22Rv1 (cell line): ENCODE measurements at regions not wholly inside any gene's neighbourhood (a gene's known extent, or its start where the extent isn't known, plus 50 kb on each side); places are given as distances from the start of the nearest gene placed in this dataset.

Experiments
- H3K27ac ChIP-seq: fragments of 450-650 bp; 2 replicates; pipeline ENCODE4 v1.5.1; 2017
- ZFX ChIP-seq: fragments of 450-650 bp; IDR thresholded peaks from 2 replicates; pipeline ENCODE4 v1.6.1; 2017; ENCODE audit warnings: antibody characterized with exemption, borderline replicate concordance
- TF ChIP-seq, protein P1 (sequence below): fragments of 450-650 bp; IDR thresholded peaks from 2 replicates; pipeline ENCODE4 v1.5.1; 2017; ENCODE audit warnings: mild to moderate bottlenecking

DNA sequence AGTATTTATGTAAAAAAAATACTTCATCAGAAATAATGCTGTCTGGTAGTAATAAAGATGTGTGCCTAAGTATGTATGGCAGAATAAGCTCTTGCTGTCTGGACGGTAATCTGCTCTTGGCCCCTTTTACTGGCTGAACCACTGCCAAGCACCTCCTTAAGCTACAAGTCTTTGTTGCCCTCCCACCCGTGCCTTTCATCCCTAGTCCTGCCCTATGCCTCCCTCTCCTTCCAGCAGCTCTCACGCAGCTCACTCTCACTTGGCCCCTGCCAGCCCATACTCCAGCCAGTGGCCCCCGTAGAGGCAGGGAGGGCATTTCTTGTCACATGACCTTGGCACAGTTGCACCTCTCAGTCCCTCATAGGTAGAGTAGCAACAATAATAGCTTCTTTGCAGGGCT, 54.5 kb upstream of the NPAS2 start:
- TF ChIP-seq, protein P1, sequence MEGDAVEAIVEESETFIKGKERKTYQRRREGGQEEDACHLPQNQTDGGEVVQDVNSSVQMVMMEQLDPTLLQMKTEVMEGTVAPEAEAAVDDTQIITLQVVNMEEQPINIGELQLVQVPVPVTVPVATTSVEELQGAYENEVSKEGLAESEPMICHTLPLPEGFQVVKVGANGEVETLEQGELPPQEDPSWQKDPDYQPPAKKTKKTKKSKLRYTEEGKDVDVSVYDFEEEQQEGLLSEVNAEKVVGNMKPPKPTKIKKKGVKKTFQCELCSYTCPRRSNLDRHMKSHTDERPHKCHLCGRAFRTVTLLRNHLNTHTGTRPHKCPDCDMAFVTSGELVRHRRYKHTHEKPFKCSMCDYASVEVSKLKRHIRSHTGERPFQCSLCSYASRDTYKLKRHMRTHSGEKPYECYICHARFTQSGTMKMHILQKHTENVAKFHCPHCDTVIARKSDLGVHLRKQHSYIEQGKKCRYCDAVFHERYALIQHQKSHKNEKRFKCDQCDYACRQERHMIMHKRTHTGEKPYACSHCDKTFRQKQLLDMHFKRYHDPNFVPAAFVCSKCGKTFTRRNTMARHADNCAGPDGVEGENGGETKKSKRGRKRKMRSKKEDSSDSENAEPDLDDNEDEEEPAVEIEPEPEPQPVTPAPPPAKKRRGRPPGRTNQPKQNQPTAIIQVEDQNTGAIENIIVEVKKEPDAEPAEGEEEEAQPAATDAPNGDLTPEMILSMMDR = no peak
- TF ChIP-seq ZFX = no peak
- H3K27ac ChIP-seq = no peak overlapping the region

DNA sequence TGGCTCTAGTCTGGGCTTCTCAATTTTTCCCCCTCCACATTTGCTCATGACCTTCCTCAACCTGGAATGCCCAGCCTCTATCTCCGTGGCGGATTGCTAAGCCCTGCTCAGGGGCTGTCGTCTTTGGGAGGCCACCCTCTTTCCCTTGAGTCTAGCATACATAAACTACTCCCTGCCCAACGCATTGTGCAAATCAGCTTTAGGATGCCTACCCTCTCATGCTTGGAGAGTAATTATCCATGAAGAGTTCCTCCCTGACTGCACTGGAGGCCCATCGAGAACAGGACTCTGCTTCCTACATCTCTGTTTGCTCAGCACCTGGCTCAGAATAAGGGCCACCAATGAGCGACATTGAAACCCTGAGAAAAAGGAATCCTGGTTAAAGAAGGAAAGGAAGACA, 53.7 kb upstream of the NPAS2 start:
- no peak overlapping the region for H3K27ac ChIP-seq
- no peak for TF ChIP-seq ZFX
- TF ChIP-seq, protein P1 = no peak

DNA sequence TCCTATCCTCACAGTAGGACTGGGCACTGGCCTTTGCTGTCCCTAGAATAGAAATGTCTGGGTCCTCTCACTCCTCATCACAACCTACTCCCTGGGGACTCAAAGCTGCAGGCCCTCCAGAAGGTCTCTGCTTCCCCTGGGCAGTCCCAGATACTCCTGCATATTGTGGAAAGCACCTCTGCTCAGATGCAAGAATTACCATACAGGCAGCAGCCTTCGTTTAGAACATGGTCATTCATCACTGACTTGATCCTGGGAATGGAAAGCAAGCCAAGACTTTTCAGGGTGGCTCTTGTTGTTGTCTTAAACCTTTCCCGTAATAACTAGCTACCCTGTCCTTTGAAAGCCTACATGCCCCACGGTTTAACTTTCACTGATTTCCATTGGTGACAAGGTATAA, 53.1 kb upstream of the NPAS2 start:
- TF ChIP-seq ZFX = no peak
- TF ChIP-seq, protein P1 = no peak

DNA sequence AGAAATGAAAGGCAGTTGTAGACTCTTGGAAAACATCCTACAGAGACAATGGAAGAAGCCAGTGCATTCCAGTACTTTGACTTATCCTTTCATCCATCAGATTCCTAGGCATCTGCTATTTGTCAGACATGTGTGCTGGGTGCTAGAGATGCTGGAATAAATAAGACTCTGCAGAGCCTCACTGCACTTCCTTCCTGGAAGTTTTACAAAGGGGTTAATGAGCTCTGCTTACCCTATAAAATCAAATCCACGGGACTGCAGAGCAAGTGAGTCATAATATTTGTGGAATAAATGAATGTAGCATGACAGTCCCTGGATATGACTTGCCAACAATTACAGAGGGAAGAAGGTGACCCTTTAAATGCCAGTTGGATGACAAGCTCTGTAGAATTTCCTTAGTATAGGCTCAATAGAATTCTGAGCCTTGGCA, 52.7 kb upstream of the NPAS2 start:
- no peak overlapping the region for H3K27ac ChIP-seq
- TF ChIP-seq, protein P1 = no peak
- TF ChIP-seq ZFX = no peak

More for the DNA sequence above, 53.1 kb upstream of the NPAS2 start:
- H3K27ac ChIP-seq = no peak overlapping the region

DNA sequence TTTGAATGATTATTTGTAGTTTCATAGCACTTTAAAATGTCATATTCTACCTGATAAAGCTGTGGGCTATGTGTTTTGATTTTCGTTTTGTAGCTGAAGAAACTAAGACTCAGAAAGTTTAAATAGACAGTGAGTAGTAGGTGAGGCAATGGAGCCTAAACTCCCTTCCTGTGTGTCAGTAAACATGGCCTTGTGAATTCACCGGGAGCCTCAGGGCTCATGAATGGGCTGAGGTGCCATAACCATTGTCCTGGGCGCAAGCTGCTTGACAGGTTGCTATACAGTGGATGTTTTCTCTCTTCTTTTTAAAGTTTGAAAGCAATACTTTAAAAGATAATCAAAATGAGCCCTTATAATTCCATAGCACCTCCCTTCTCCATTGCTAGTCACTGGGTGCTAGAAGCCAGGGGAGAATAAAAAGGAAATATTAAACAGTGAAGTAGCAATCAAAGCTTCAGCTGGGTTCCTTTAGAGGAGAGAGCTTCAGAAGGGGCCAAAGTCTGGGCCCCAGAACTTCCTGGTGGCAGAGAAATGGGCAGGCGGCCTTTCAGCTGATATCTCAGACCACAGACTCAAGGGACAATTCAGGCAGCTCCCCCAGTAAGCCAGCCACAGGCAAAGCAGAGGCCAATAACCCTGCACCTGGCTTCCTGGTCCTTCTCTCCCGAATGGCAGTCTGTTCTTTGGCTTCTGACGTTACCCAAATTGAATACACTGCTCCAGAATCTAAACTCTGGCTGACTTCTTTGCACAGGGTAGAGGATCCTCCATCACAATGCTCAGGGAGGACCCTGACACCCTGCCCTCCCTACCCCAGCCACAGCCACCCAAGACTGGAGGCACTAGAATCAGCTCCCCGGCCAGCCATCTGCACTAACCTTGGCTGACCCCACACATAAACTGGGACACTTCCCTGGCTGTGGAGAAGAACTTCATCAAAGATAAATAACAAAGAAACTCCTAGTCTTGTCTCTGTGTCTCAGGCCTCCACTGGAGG, 51.8 kb upstream of the NPAS2 start:
- no peak overlapping the region for H3K27ac ChIP-seq
- TF ChIP-seq, protein P1 = no peak
- no peak for TF ChIP-seq ZFX
